ENCODE measurements at regions not wholly inside any gene's neighbourhood (a gene's known extent, or its start where the extent isn't known, plus 50 kb on each side); places are given as distances from the start of the nearest gene placed in this dataset.

DNA sequence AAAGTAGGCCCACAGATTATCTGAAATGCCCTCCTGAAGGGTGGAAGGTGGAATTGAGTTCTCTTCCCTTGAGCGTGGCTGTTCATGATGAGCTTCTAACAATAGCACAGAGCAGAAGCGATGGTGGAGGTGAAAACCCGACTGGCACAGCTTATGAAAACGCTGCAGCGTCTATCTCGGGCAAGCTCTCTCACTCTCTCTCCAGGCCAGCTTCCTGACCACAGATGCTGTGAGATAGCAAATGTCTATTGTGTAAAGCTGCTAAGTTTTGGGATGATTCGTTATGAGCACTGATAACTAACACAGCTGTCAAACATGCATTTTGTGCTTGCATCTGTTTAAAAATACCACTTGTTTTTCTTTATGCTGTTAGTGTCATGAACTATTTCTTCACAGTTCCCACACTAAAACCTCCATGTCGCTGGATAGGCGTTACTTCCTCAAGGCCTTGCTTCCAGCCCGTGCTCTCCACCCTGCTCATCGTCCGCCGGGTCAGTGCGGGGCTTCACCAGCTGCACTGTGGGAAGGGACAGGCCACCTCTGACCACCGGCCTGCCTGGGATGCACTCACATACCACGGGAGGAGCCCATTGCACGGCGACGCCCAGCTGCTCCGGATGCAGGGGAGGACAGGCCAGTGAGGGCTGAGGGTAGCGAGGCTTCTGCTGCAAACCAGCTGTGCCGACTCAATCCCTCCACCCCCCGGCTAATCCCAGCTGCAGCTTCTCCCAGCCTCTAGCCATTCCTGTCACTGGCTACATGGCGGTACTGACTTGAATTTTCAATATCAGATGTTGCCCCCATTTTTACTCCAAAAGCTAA lies 60.0 kb upstream of the OTOS start:
- H3K27ac Mint-ChIP-seq (ENCODE audit: unreplicated experiment): no peak overlapping the region
- peaks cover 4% of the 10 kb centered on the region for H3K36me3 Mint-ChIP-seq (ENCODE audit: low read depth, unreplicated experiment)
- Histone ChIP-seq H3K4me2 (ENCODE audit: low read length) (no peak overlapping the region), H3K9ac (ENCODE audit: low read length) (no peak overlapping the region), H3K79me2 (ENCODE audit: insufficient read depth, low read length) (no peaks in the 10 kb centered on the region), H3K27ac (ENCODE audit: low read depth, low read length) (no peak overlapping the region), H4K20me1 (ENCODE audit: insufficient read depth, low read length) (no peaks in the 10 kb centered on the region), H3K4me1 (ENCODE audit: insufficient read depth, low read length) (peaks cover 9% of the 10 kb centered on the region), H3K27me3 (ENCODE audit: insufficient read depth, low read length) (peaks cover 24% of the 10 kb centered on the region), H2AFZ (ENCODE audit: low read depth, low read length) (no peak overlapping the region), H3K36me3 (ENCODE audit: insufficient read depth, low read length) (no peaks in the 10 kb centered on the region), H3K9me3 (ENCODE audit: insufficient read depth, low read depth, low read length) (peaks cover 3% of the 10 kb centered on the region), H3K4me3 (ENCODE audit: insufficient read depth, low read depth, low read length) (no peak overlapping the region)
- no peak overlapping the region for H3K4me3 Mint-ChIP-seq (ENCODE audit: unreplicated experiment)
- peaks cover 24% of the 10 kb centered on the region for H3K27me3 Mint-ChIP-seq (ENCODE audit: low read depth, unreplicated experiment)
- TF ChIP-seq, protein P1, sequence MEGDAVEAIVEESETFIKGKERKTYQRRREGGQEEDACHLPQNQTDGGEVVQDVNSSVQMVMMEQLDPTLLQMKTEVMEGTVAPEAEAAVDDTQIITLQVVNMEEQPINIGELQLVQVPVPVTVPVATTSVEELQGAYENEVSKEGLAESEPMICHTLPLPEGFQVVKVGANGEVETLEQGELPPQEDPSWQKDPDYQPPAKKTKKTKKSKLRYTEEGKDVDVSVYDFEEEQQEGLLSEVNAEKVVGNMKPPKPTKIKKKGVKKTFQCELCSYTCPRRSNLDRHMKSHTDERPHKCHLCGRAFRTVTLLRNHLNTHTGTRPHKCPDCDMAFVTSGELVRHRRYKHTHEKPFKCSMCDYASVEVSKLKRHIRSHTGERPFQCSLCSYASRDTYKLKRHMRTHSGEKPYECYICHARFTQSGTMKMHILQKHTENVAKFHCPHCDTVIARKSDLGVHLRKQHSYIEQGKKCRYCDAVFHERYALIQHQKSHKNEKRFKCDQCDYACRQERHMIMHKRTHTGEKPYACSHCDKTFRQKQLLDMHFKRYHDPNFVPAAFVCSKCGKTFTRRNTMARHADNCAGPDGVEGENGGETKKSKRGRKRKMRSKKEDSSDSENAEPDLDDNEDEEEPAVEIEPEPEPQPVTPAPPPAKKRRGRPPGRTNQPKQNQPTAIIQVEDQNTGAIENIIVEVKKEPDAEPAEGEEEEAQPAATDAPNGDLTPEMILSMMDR (IDR thresholded peaks at IDR 0.05; ENCODE audit: insufficient read depth, low read depth, low read length): no peak
- no peak for TF ChIP-seq EZH2 (IDR thresholded peaks at IDR 0.05; ENCODE audit: insufficient read depth, low read length)
- H3K4me1 Mint-ChIP-seq (ENCODE audit: low read depth, unreplicated experiment): peaks cover 11% of the 10 kb centered on the region
- DNase-seq (ENCODE audit: low read depth) (no peak), FAIRE-seq (no peak)
- peaks cover 3% of the 10 kb centered on the region for H3K9me3 Mint-ChIP-seq (ENCODE audit: unreplicated experiment)

DNA sequence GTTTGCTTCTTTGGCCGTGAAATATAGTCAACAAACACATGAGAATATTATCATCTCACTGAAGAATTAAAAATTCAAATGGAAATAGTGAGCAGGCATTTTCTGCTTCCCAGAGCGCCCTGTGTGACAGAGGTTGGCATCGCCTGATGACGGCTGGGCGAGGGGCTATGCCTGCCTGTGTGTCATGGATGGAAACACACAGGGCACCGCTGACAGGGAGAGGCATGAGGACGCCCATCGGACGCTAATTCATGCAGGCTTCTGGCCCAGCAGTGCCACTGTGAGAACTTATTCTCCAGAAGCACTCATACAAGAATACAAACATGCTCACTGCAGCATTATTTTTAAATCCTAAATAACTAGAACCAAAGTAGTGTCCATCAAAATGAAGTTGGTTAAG lies 61.4 kb upstream of the OTOS start:
- Histone ChIP-seq H3K4me1 (ENCODE audit: insufficient read depth, low read length) (peaks cover 12% of the 10 kb centered on the region), H3K27me3 (ENCODE audit: insufficient read depth, low read length) (peaks cover 24% of the 10 kb centered on the region), H3K79me2 (ENCODE audit: insufficient read depth, low read length) (no peaks in the 10 kb centered on the region), H4K20me1 (ENCODE audit: insufficient read depth, low read length) (no peaks in the 10 kb centered on the region), H3K9ac (ENCODE audit: low read length) (no peak overlapping the region), H3K27ac (ENCODE audit: low read depth, low read length) (no peak overlapping the region), H3K4me2 (ENCODE audit: low read length) (no peak overlapping the region), H3K4me3 (ENCODE audit: insufficient read depth, low read depth, low read length) (no peak overlapping the region), H3K9me3 (ENCODE audit: insufficient read depth, low read depth, low read length) (peaks cover 5% of the 10 kb centered on the region), H2AFZ (ENCODE audit: low read depth, low read length) (no peak overlapping the region), H3K36me3 (ENCODE audit: insufficient read depth, low read length) (no peaks in the 10 kb centered on the region)
- peaks cover 9% of the 10 kb centered on the region for H3K9me3 Mint-ChIP-seq (ENCODE audit: unreplicated experiment)
- DNase-seq (ENCODE audit: low read depth) (no peak), FAIRE-seq (no peak)
- no peak for TF ChIP-seq EZH2 (IDR thresholded peaks at IDR 0.05; ENCODE audit: insufficient read depth, low read length)
- TF ChIP-seq, protein P1 (IDR thresholded peaks at IDR 0.05; ENCODE audit: insufficient read depth, low read depth, low read length): no peak
- no peaks in the 10 kb centered on the region for H3K36me3 Mint-ChIP-seq (ENCODE audit: low read depth, unreplicated experiment)
- no peak overlapping the region for H3K4me3 Mint-ChIP-seq (ENCODE audit: unreplicated experiment)
- peaks cover 14% of the 10 kb centered on the region for H3K27me3 Mint-ChIP-seq (ENCODE audit: low read depth, unreplicated experiment)
- H3K4me1 Mint-ChIP-seq (ENCODE audit: low read depth, unreplicated experiment): peaks cover 12% of the 10 kb centered on the region
- no peak overlapping the region for H3K27ac Mint-ChIP-seq (ENCODE audit: unreplicated experiment)

DNA sequence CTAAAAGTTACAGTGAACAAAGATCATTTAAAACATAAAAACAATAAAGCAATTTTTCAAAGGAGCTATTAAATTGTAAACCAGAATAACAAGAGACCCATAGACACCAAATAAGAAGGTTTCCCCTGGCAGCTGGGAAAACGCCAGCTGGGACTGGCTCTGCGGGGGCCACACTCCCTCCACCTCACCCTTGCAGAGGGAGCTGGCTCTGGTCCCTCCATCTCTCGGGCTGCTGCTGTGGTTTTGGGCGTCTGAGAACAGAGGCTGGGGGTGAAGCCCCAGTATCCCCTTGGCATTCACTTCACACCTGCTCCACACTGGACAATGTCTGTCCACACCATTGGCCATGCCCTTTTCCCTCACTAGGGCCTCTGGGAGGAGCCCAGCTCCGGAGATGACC lies 62.1 kb upstream of the OTOS start:
- Histone ChIP-seq H3K27ac (ENCODE audit: low read depth, low read length) (no peak overlapping the region), H3K4me3 (ENCODE audit: insufficient read depth, low read depth, low read length) (no peak overlapping the region), H3K4me2 (ENCODE audit: low read length) (no peak overlapping the region), H3K36me3 (ENCODE audit: insufficient read depth, low read length) (no peaks in the 10 kb centered on the region), H2AFZ (ENCODE audit: low read depth, low read length) (no peak overlapping the region), H3K9me3 (ENCODE audit: insufficient read depth, low read depth, low read length) (peaks cover 5% of the 10 kb centered on the region), H3K27me3 (ENCODE audit: insufficient read depth, low read length) (peaks cover 24% of the 10 kb centered on the region), H3K4me1 (ENCODE audit: insufficient read depth, low read length) (peaks cover 12% of the 10 kb centered on the region), H4K20me1 (ENCODE audit: insufficient read depth, low read length) (no peaks in the 10 kb centered on the region), H3K9ac (ENCODE audit: low read length) (no peak overlapping the region), H3K79me2 (ENCODE audit: insufficient read depth, low read length) (no peaks in the 10 kb centered on the region)
- H3K27ac Mint-ChIP-seq (ENCODE audit: unreplicated experiment): no peak overlapping the region
- H3K27me3 Mint-ChIP-seq (ENCODE audit: low read depth, unreplicated experiment): peaks cover 14% of the 10 kb centered on the region
- no peaks in the 10 kb centered on the region for H3K36me3 Mint-ChIP-seq (ENCODE audit: low read depth, unreplicated experiment)
- TF ChIP-seq, protein P1 (IDR thresholded peaks at IDR 0.05; ENCODE audit: insufficient read depth, low read depth, low read length): no peak
- TF ChIP-seq EZH2 (IDR thresholded peaks at IDR 0.05; ENCODE audit: insufficient read depth, low read length): no peak
- H3K9me3 Mint-ChIP-seq (ENCODE audit: unreplicated experiment): peaks cover 11% of the 10 kb centered on the region
- no peak overlapping the region for H3K4me3 Mint-ChIP-seq (ENCODE audit: unreplicated experiment)
- H3K4me1 Mint-ChIP-seq (ENCODE audit: low read depth, unreplicated experiment): peaks cover 12% of the 10 kb centered on the region
- DNase-seq (ENCODE audit: low read depth): no peak
- FAIRE-seq: no peak

All from astrocyte (in vitro differentiated cells and primary cell).